ENCODE measurements at regions not wholly inside any gene's neighbourhood (a gene's known extent, or its start where the extent isn't known, plus 50 kb on each side); places are given as distances from the start of the nearest gene placed in this dataset.

DNA sequence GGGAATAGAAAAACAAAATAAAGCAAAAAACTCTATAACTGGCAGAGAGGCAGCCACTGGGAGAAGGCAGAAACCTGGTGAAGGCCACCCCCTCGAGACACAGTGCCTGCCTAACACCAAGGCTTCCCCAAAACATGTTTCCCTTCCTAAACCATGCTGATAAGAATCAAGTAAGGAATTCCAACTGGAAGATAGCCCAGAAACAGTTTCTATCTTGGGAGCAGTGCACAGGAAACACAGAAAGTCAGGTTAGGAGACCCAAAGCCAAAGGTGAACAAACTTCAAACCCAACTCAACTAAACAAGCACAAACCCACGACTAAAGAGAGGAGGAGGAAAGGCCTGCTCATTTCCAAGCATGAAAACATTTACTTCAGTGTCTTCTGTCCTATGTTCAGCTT lies 433.7 kb upstream of the RGS17 start:
- TF ChIP-seq, protein P1, sequence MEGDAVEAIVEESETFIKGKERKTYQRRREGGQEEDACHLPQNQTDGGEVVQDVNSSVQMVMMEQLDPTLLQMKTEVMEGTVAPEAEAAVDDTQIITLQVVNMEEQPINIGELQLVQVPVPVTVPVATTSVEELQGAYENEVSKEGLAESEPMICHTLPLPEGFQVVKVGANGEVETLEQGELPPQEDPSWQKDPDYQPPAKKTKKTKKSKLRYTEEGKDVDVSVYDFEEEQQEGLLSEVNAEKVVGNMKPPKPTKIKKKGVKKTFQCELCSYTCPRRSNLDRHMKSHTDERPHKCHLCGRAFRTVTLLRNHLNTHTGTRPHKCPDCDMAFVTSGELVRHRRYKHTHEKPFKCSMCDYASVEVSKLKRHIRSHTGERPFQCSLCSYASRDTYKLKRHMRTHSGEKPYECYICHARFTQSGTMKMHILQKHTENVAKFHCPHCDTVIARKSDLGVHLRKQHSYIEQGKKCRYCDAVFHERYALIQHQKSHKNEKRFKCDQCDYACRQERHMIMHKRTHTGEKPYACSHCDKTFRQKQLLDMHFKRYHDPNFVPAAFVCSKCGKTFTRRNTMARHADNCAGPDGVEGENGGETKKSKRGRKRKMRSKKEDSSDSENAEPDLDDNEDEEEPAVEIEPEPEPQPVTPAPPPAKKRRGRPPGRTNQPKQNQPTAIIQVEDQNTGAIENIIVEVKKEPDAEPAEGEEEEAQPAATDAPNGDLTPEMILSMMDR (IDR thresholded peaks at IDR 0.05 in 8 of 11, conservative IDR thresholded peaks at IDR 0.05 in 3 of 11): no peak
- TF ChIP-seq POLR2A (IDR thresholded peaks at IDR 0.05): no peak
